ENCODE measurements at regions not wholly inside any gene's neighbourhood (a gene's known extent, or its start where the extent isn't known, plus 50 kb on each side); places are given as distances from the start of the nearest gene placed in this dataset.
A peak's percentile ranks its signal among the peaks of the same experiment; 100 is the strongest.
"Not testable (repeated sequence)": the region's sequence is repeated elsewhere in the genome, so short reads cannot be mapped to it uniquely, and the experiment has no call there.

- no peak overlapping the region for H2AFZ ChIP-seq (ENCODE audit: low read length)
- TF ChIP-seq EZH2 (IDR thresholded peaks at IDR 0.05; ENCODE audit: borderline replicate concordance, low read length): no peak
- TF ChIP-seq CTCF (IDR thresholded peaks at IDR 0.05; ENCODE audit: low read length): no peak
- H3K4me1 ChIP-seq (ENCODE audit: insufficient read depth, low read length, severe bottlenecking): no peaks in the 10 kb centered on the region
- H3F3A ChIP-seq (ENCODE audit: insufficient read depth, low read length): no peaks in the 10 kb centered on the region
- no peaks in the 10 kb centered on the region for H3K36me3 ChIP-seq (ENCODE audit: insufficient read depth, low read length)
- no peaks in the 10 kb centered on the region for H3K9me2 ChIP-seq (ENCODE audit: low read depth, low read length)
- no peak overlapping the region for H3K4me3 ChIP-seq (ENCODE audit: low read depth, low read length, poor library complexity, severe bottlenecking)
- no peak overlapping the region for H3K27ac ChIP-seq (ENCODE audit: low read depth, low read length, poor library complexity, severe bottlenecking)
- H4K20me1 ChIP-seq (ENCODE audit: insufficient read depth, low read length): no peaks in the 10 kb centered on the region
- H3K9me3 ChIP-seq (ENCODE audit: low read length): 0 out of 2 replicates have a peak, but pooled peaks cover 3% of the 10 kb centered on the region
- H3K4me2 ChIP-seq (ENCODE audit: low read length): no peak overlapping the region
- H3K27me3 ChIP-seq (ENCODE audit: insufficient read depth, low read length): no peaks in the 10 kb centered on the region
- H3K79me2 ChIP-seq (ENCODE audit: insufficient read depth, low read length): no peaks in the 10 kb centered on the region
- H3K9ac ChIP-seq (ENCODE audit: low read length): no peak overlapping the region
Observed at GRCh38 chr13:50747737-50748350, 95.6 kb downstream of the DLEU7 start.

- H4K20me1 ChIP-seq (ENCODE audit: insufficient read depth, low read length); H3K4me2 ChIP-seq (ENCODE audit: low read length); H3K27ac ChIP-seq (ENCODE audit: low read depth, low read length, poor library complexity, severe bottlenecking); H2AFZ ChIP-seq (ENCODE audit: low read length); H3K9ac ChIP-seq (ENCODE audit: low read length); H3K4me3 ChIP-seq (ENCODE audit: low read depth, low read length, poor library complexity, severe bottlenecking); H3K9me2 ChIP-seq (ENCODE audit: low read depth, low read length); H3F3A ChIP-seq (ENCODE audit: insufficient read depth, low read length); H3K9me3 ChIP-seq (ENCODE audit: low read length); H3K36me3 ChIP-seq (ENCODE audit: insufficient read depth, low read length); H3K79me2 ChIP-seq (ENCODE audit: insufficient read depth, low read length); H3K27me3 ChIP-seq (ENCODE audit: insufficient read depth, low read length): not testable (repeated sequence)
- H3K4me1 ChIP-seq (ENCODE audit: insufficient read depth, low read length, severe bottlenecking): peaks cover 24% of the 10 kb centered on the region
Observed at GRCh38 chr13:50753221-50753620, 90.3 kb downstream of the DLEU7 start.

- not testable (repeated sequence) for H3K9me3 ChIP-seq (ENCODE audit: low read length); H2AFZ ChIP-seq (ENCODE audit: low read length); H3K9me2 ChIP-seq (ENCODE audit: low read depth, low read length); H3K27me3 ChIP-seq (ENCODE audit: insufficient read depth, low read length); H3K36me3 ChIP-seq (ENCODE audit: insufficient read depth, low read length); H3F3A ChIP-seq (ENCODE audit: insufficient read depth, low read length); H4K20me1 ChIP-seq (ENCODE audit: insufficient read depth, low read length); H3K79me2 ChIP-seq (ENCODE audit: insufficient read depth, low read length)
- peaks cover 24% of the 10 kb centered on the region for H3K4me1 ChIP-seq (ENCODE audit: insufficient read depth, low read length, severe bottlenecking)
- peak overlapping the region; percentile 54 for H3K4me2 ChIP-seq (ENCODE audit: low read length)
- peak overlapping the region; percentile 53 for H3K9ac ChIP-seq (ENCODE audit: low read length)
- peak overlapping the region; percentile 91 for H3K27ac ChIP-seq (ENCODE audit: low read depth, low read length, poor library complexity, severe bottlenecking)
- H3K4me3 ChIP-seq (ENCODE audit: low read depth, low read length, poor library complexity, severe bottlenecking): peak overlapping the region; percentile 17
Observed at GRCh38 chr13:50755862-50756685, 87.4 kb downstream of the DLEU7 start.

GRCh38 chr13:50757008-50757407 is 86.5 kb downstream of the DLEU7 start:
- no peaks in the 10 kb centered on the region for H3K9me2 ChIP-seq (ENCODE audit: low read depth, low read length)
- H2AFZ ChIP-seq (ENCODE audit: low read length): no peak overlapping the region
- no peak for TF ChIP-seq CTCF (IDR thresholded peaks at IDR 0.05; ENCODE audit: low read length)
- TF ChIP-seq EZH2 (IDR thresholded peaks at IDR 0.05; ENCODE audit: borderline replicate concordance, low read length): no peak
- no peaks in the 10 kb centered on the region for H3K79me2 ChIP-seq (ENCODE audit: insufficient read depth, low read length)
- peak overlapping the region; percentile 44; the same call in 1 of the 2 replicates for H3K4me2 ChIP-seq (ENCODE audit: low read length)
- peaks cover 24% of the 10 kb centered on the region for H3K4me1 ChIP-seq (ENCODE audit: insufficient read depth, low read length, severe bottlenecking)
- peaks cover 6% of the 10 kb centered on the region; the same call in 1 of the 2 replicates for H3K9me3 ChIP-seq (ENCODE audit: low read length)
- H3K4me3 ChIP-seq (ENCODE audit: low read depth, low read length, poor library complexity, severe bottlenecking): no peak overlapping the region
- H3K36me3 ChIP-seq (ENCODE audit: insufficient read depth, low read length): no peaks in the 10 kb centered on the region; the same call in 1 of the 2 replicates
- peak overlapping the region; percentile 91 for H3K27ac ChIP-seq (ENCODE audit: low read depth, low read length, poor library complexity, severe bottlenecking)
- H3K9ac ChIP-seq (ENCODE audit: low read length): peak overlapping the region; percentile 36; the same call in 1 of the 2 replicates
- H3K27me3 ChIP-seq (ENCODE audit: insufficient read depth, low read length): no peaks in the 10 kb centered on the region
- no peaks in the 10 kb centered on the region for H3F3A ChIP-seq (ENCODE audit: insufficient read depth, low read length)
- H4K20me1 ChIP-seq (ENCODE audit: insufficient read depth, low read length): no peaks in the 10 kb centered on the region

Data from OCI-LY1 (cell line).